ENCODE measurements at regions not wholly inside any gene's neighbourhood (a gene's known extent, or its start where the extent isn't known, plus 50 kb on each side); places are given as distances from the start of the nearest gene placed in this dataset.

GRCh38 chr1:78281580-78281979 lies 209.2 kb upstream of the PTGFR start:
- no peak overlapping the region for H3K27ac ChIP-seq
- ChIA-PET POLR2A (ENCODE audit: low non-redundant PET) (interaction anchor here (0.7 kb wide), 1 partner anchor 11 kb away, joined by 3 read pairs; no protein-coding TSS in a partner anchor), CTCF (interaction anchor here (0.6 kb wide), 1 partner anchor 1892 kb away, joined by 3 read pairs; no protein-coding TSS in a partner anchor)
- no peak for TF ChIP-seq CTCF (conservative IDR thresholded peaks at IDR 0.05; ENCODE audit: low read depth)
- DNase-seq (ENCODE audit: low spot score) = no peak

GRCh38 chr1:78283691-78284090 lies 207.1 kb upstream of the PTGFR start:
- no peak for TF ChIP-seq CTCF (conservative IDR thresholded peaks at IDR 0.05; ENCODE audit: low read depth)
- no peak for DNase-seq (ENCODE audit: low spot score)
- ChIA-PET POLR2A (ENCODE audit: low non-redundant PET) (no interaction called here), CTCF (no interaction called here)
- no peak overlapping the region for H3K27ac ChIP-seq

- TF ChIP-seq CTCF (conservative IDR thresholded peaks at IDR 0.05; ENCODE audit: low read depth) = no peak
- no peak overlapping the region for H3K27ac ChIP-seq
- ChIA-PET POLR2A (ENCODE audit: low non-redundant PET) (no interaction called here), CTCF (no interaction called here)
- DNase-seq (ENCODE audit: low spot score) = no peak
Observed at GRCh38 chr1:78284354-78284753, 206.4 kb upstream of the PTGFR start.

- ChIA-PET POLR2A (ENCODE audit: low non-redundant PET) (no interaction called here), CTCF (no interaction called here)
- no peak overlapping the region for H3K27ac ChIP-seq
- no peak for DNase-seq (ENCODE audit: low spot score)
- no peak for TF ChIP-seq CTCF (conservative IDR thresholded peaks at IDR 0.05; ENCODE audit: low read depth)
Observed at GRCh38 chr1:78286686-78287085, 204.1 kb upstream of the PTGFR start.

- TF ChIP-seq CTCF (conservative IDR thresholded peaks at IDR 0.05; ENCODE audit: low read depth) = no peak
- no peak overlapping the region for H3K27ac ChIP-seq
- POLR2A ChIA-PET (ENCODE audit: low non-redundant PET) = no interaction called here
- CTCF ChIA-PET = no interaction called here
- DNase-seq (ENCODE audit: low spot score) = no peak
Observed at GRCh38 chr1:78289603-78290002, 201.2 kb upstream of the PTGFR start.

GRCh38 chr1:78291418-78291817 lies 199.4 kb upstream of the PTGFR start:
- H3K27ac ChIP-seq = no peak overlapping the region
- POLR2A ChIA-PET (ENCODE audit: low non-redundant PET) = no interaction called here
- DNase-seq (ENCODE audit: low spot score) = no peak
- no peak for TF ChIP-seq CTCF (conservative IDR thresholded peaks at IDR 0.05; ENCODE audit: low read depth)
- CTCF ChIA-PET = interaction anchor here (0.7 kb wide), 1 partner anchor 138 kb away, joined by 3 read pairs; no protein-coding TSS in a partner anchor

GRCh38 chr1:78291872-78292271 lies 198.9 kb upstream of the PTGFR start:
- DNase-seq (ENCODE audit: low spot score) = no peak
- POLR2A ChIA-PET (ENCODE audit: low non-redundant PET) = no interaction called here
- no peak for TF ChIP-seq CTCF (conservative IDR thresholded peaks at IDR 0.05; ENCODE audit: low read depth)
- no peak overlapping the region for H3K27ac ChIP-seq
- CTCF ChIA-PET = interaction anchor here (0.7 kb wide), 1 partner anchor 139 kb away, joined by 3 read pairs; no protein-coding TSS in a partner anchor
